ENCODE measurements at regions not wholly inside any gene's neighbourhood (a gene's known extent, or its start where the extent isn't known, plus 50 kb on each side); places are given as distances from the start of the nearest gene placed in this dataset.

DNA sequence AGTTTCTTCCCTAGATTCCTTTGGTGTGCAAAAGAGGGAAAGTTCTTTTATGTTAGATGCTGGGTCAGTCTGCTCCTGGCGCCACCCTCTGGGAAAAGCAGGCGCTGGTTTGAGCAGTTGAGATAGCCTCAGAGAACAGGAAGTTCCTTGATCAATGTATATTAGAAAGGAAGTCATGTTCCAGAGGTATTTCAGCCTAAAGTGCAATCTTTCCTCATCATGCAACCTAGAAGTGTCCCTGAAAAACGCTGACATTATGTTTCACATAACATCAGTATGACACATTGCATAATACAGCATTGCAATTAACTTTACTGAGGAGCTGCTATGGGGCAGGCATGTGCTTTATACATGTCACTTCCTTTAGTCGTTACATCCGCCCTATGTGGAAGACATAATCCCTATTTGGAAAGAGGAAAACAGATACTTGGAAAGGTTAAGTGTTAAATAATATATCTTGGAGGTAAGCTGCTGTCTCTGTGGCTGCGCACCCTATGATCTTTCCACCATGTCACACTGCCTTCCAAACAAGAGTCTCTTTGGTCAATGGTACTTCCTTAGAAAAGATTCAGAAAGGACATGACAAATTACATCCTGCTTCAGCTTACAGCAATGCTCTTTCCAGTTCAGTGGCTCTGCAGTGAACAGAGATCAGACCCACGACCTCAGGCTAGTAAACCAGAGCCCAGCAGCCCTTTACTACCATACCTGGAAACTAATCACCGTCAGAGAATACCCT lies 369.7 kb downstream of the RAD51AP2 start:
- DNase-seq (ENCODE audit: low read depth in 1 of 2, low spot score in 1 of 2) = peak; percentile 5 to 55

DNA sequence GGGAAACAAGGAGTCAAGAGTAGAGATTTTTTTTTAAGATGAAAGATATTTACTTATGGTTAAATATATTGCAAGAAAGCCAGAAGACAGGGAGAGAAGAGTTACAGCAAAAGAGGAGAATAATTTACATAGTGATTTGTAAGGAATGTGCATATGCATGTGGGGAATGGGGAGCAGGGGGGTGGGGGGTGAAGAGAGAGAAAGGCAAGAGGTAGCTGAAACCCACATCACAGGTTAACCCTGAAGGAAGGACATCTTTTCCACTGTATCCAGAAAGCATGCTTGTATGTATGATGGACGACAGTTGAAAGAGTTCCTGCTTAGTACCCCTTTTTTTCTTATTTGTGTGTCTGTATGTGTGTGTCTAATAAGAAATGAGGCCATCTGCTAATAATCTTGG lies 371.9 kb downstream of the RAD51AP2 start:
- no peak overlapping the region for H3K4me3 ChIP-seq
- H3K36me3 ChIP-seq = no peaks in the 10 kb centered on the region
- H3K27ac ChIP-seq = no peak overlapping the region
- H3K4me1 ChIP-seq (ENCODE audit: low read depth) = no peaks in the 10 kb centered on the region
- H3K9me3 ChIP-seq (ENCODE audit: low read depth) = no peaks in the 10 kb centered on the region
- no peak for DNase-seq (ENCODE audit: low read depth in 1 of 2, low spot score in 1 of 2)
- TF ChIP-seq, protein P1, sequence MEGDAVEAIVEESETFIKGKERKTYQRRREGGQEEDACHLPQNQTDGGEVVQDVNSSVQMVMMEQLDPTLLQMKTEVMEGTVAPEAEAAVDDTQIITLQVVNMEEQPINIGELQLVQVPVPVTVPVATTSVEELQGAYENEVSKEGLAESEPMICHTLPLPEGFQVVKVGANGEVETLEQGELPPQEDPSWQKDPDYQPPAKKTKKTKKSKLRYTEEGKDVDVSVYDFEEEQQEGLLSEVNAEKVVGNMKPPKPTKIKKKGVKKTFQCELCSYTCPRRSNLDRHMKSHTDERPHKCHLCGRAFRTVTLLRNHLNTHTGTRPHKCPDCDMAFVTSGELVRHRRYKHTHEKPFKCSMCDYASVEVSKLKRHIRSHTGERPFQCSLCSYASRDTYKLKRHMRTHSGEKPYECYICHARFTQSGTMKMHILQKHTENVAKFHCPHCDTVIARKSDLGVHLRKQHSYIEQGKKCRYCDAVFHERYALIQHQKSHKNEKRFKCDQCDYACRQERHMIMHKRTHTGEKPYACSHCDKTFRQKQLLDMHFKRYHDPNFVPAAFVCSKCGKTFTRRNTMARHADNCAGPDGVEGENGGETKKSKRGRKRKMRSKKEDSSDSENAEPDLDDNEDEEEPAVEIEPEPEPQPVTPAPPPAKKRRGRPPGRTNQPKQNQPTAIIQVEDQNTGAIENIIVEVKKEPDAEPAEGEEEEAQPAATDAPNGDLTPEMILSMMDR (IDR thresholded peaks at IDR 0.05; ENCODE audit: low read depth, low read length) = no peak
- H3K27me3 ChIP-seq = no peaks in the 10 kb centered on the region

More for the DNA sequence above, 369.7 kb downstream of the RAD51AP2 start:
- H3K9me3 ChIP-seq (ENCODE audit: low read depth) = no peaks in the 10 kb centered on the region
- no peaks in the 10 kb centered on the region for H3K4me1 ChIP-seq (ENCODE audit: low read depth)
- no peak overlapping the region for H3K4me3 ChIP-seq
- H3K27ac ChIP-seq = no peak overlapping the region
- H3K36me3 ChIP-seq = no peaks in the 10 kb centered on the region
- no peaks in the 10 kb centered on the region for H3K27me3 ChIP-seq
- TF ChIP-seq, protein P1 (IDR thresholded peaks at IDR 0.05; ENCODE audit: low read depth, low read length) = peak; percentile 28

DNA sequence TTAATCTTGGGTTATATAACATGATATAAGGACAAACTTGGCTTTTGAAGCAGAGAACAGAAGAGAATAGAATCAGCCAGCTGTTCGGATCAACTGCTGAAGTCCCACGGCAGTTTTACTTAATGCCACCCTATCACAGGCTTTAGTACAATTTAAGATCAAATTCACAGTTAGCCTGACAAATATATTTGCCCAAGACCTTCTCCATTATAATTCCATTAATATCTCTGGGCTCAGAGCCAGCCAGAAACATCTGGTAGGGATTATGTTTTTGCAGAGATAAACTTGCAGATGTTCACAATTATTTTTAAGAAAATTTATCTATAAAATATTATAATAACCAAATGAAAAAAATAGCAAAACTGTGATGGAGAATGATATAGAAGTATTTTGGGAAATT lies 381.4 kb downstream of the RAD51AP2 start:
- DNase-seq (ENCODE audit: low read depth in 1 of 2, low spot score in 1 of 2) = no peak
- TF ChIP-seq, protein P1 (IDR thresholded peaks at IDR 0.05; ENCODE audit: low read depth, low read length) = no peak
- H3K4me3 ChIP-seq = no peak overlapping the region
- H3K27me3 ChIP-seq = no peaks in the 10 kb centered on the region
- no peaks in the 10 kb centered on the region for H3K4me1 ChIP-seq (ENCODE audit: low read depth)
- H3K27ac ChIP-seq = no peak overlapping the region
- no peaks in the 10 kb centered on the region for H3K36me3 ChIP-seq
- H3K9me3 ChIP-seq (ENCODE audit: low read depth) = no peaks in the 10 kb centered on the region

DNA sequence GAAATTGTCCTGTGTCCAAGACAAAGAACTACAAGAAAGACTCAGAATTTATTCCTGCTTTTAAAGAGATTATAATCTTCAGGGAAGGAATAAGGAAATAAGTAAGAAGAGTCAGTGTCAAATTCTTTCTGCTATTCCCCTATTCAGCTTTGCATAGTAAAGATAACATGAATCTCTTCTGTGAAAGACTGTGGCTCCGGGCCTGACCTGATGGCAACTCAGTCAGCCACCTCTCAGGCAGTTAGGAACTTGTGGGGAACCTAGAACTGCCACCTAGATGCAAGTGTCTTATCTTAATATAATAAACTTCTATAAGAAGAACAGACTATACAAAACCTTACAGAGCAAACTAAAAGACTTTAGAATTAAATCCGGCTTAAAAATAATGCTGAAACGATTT lies 382.0 kb downstream of the RAD51AP2 start:
- H3K27me3 ChIP-seq = no peaks in the 10 kb centered on the region
- no peaks in the 10 kb centered on the region for H3K4me1 ChIP-seq (ENCODE audit: low read depth)
- TF ChIP-seq, protein P1 (IDR thresholded peaks at IDR 0.05; ENCODE audit: low read depth, low read length) = no peak
- no peak overlapping the region for H3K27ac ChIP-seq
- H3K4me3 ChIP-seq = no peak overlapping the region
- no peaks in the 10 kb centered on the region for H3K36me3 ChIP-seq
- DNase-seq (ENCODE audit: low read depth in 1 of 2, low spot score in 1 of 2) = no peak
- no peaks in the 10 kb centered on the region for H3K9me3 ChIP-seq (ENCODE audit: low read depth)

DNA sequence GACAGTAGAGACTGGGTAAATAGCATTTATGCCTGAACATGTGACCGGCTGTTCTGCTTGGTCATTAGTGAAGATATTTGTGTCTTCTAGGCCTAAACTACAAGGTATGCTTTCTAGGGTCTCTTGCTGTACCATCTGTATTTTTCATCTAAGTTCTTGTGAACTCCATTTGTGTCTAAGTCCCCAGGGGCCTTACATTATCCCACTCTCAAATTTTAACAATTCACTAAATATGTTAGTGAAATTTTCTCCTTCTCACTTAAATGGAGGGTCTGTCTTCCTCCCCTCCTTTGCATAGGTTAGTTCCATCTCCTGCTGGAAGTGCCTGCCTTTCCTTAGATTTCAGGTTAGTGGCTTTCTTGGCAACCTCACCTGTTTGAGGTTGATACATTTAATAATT lies 382.6 kb downstream of the RAD51AP2 start:
- TF ChIP-seq, protein P1 (IDR thresholded peaks at IDR 0.05; ENCODE audit: low read depth, low read length) = no peak
- Histone ChIP-seq H3K27ac (no peak overlapping the region), H3K4me1 (ENCODE audit: low read depth) (no peaks in the 10 kb centered on the region), H3K4me3 (no peak overlapping the region), H3K27me3 (no peaks in the 10 kb centered on the region), H3K9me3 (ENCODE audit: low read depth) (no peaks in the 10 kb centered on the region), H3K36me3 (no peaks in the 10 kb centered on the region)
- DNase-seq (ENCODE audit: low read depth in 1 of 2, low spot score in 1 of 2) = no peak

All from cardiac muscle cell (in vitro differentiated cells and primary cell).